Peyer's patch (tissue), 4 donors: ENCODE measurements at regions not wholly inside any gene's neighbourhood (a gene's known extent, or its start where the extent isn't known, plus 50 kb on each side); places are given as distances from the start of the nearest gene placed in this dataset.

Experiments used
- DNase-seq, 3 donors: peaks; one replicate each; pipeline ENCODE4 v3.0.0-alpha.2; 2017 to 2019
- H3K27ac ChIP-seq, 4 donors: fragments of 200-600 bp; sonication (generic); one replicate each; pipeline ENCODE4 v1.5.1; 2016 to 2019
- H3K27me3 ChIP-seq, 2 donors: fragments of 200-600 bp; sonication (generic); one replicate each; pipeline ENCODE4 v1.5.1; 2019
- H3K36me3 ChIP-seq, 3 donors: fragments of 200-600 bp; sonication (generic); one replicate each; pipeline ENCODE4 v1.5.1; 2016 to 2019
- H3K4me1 ChIP-seq, 4 donors: fragments of 200-600 bp; sonication (generic); one replicate each; pipeline ENCODE4 v1.5.1; 2016 to 2019
- H3K4me3 ChIP-seq, 4 donors: fragments of 200-600 bp; sonication (generic); 1 replicate in 3 of 4; 2 replicates in 1 of 4; pipeline ENCODE4 v1.5.1; 2016 to 2019; ENCODE audit warnings: mild to moderate bottlenecking in 1 of 4
- H3K9me3 ChIP-seq, 4 donors: fragments of 200-600 bp; sonication (generic); one replicate each; pipeline ENCODE4 v1.5.1; 2016 to 2019; ENCODE audit warnings: mild to moderate bottlenecking in 1 of 4
- CTCF ChIP-seq, 6 experiments: fragments of 450-650 bp in 4 of 6; fragments of 200-600 bp in 2 of 6; sonication (generic) in 1 of 6; IDR thresholded peaks; one replicate each; pipeline ENCODE4 v1.5.1; 2017 to 2019; ENCODE audit warnings: antibody characterized with exemption in 6 of 6, mild to moderate bottlenecking in 3 of 6, moderate library complexity in 1 of 6
- POLR2A ChIP-seq, 2 donors: fragments of 450-650 bp; IDR thresholded peaks; one replicate each; pipeline ENCODE4 v1.5.1; 2017; ENCODE audit warnings: antibody characterized with exemption in 2 of 2, mild to moderate bottlenecking in 2 of 2, moderate library complexity in 2 of 2

GRCh38 chr3:174488527-174488926, 370.6 kb upstream of the NAALADL2 start:
- TF ChIP-seq POLR2A (IDR thresholded peaks at IDR 0.05), result no peak
- no peak for TF ChIP-seq CTCF (IDR thresholded peaks at IDR 0.05)
- DNase-seq, result no peak

GRCh38 chr3:174495311-174495710, 363.8 kb upstream of the NAALADL2 start:
- no peaks in the 10 kb centered on the region for H3K27me3 ChIP-seq
- no peaks in the 10 kb centered on the region for H3K36me3 ChIP-seq
- no peak overlapping the region for H3K4me3 ChIP-seq
- DNase-seq, result no peak
- TF ChIP-seq CTCF (IDR thresholded peaks at IDR 0.05) (no peak), POLR2A (IDR thresholded peaks at IDR 0.05) (no peak)
- no peaks in the 10 kb centered on the region for H3K4me1 ChIP-seq
- no peak overlapping the region for H3K27ac ChIP-seq
- H3K9me3 ChIP-seq, result no peaks in the 10 kb centered on the region

More at GRCh38 chr3:174488527-174488926, 370.6 kb upstream of the NAALADL2 start:
- H3K27me3 ChIP-seq, result no peaks in the 10 kb centered on the region
- no peaks in the 10 kb centered on the region for H3K9me3 ChIP-seq
- no peaks in the 10 kb centered on the region for H3K36me3 ChIP-seq
- H3K27ac ChIP-seq, result no peak overlapping the region
- no peaks in the 10 kb centered on the region for H3K4me1 ChIP-seq
- no peak overlapping the region for H3K4me3 ChIP-seq

DNA sequence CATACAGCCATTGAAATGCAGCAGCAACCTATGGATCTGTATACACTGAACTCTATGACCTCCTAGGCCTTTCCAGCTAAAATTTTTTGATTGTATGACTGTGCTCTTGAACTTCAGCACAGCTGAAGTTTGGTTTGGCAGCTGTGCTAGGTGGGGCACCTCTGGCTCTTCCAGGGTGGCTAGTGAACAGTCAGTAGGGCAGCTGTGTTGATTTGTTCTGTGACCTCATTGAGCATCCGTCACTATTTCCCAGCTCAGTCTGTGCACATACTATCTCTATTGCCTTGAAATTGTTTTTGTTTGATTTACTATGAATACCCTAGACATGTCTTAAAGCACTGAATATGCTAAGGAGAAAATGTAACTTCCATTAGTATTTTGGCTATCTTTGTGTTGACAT, 363.2 kb upstream of the NAALADL2 start:
- H3K36me3 ChIP-seq, result no peaks in the 10 kb centered on the region
- TF ChIP-seq POLR2A (IDR thresholded peaks at IDR 0.05) (no peak), CTCF (IDR thresholded peaks at IDR 0.05) (no peak)
- H3K4me1 ChIP-seq, result no peaks in the 10 kb centered on the region
- no peaks in the 10 kb centered on the region for H3K27me3 ChIP-seq
- no peak for DNase-seq
- no peak overlapping the region for H3K27ac ChIP-seq
- no peaks in the 10 kb centered on the region for H3K9me3 ChIP-seq
- no peak overlapping the region for H3K4me3 ChIP-seq

DNA sequence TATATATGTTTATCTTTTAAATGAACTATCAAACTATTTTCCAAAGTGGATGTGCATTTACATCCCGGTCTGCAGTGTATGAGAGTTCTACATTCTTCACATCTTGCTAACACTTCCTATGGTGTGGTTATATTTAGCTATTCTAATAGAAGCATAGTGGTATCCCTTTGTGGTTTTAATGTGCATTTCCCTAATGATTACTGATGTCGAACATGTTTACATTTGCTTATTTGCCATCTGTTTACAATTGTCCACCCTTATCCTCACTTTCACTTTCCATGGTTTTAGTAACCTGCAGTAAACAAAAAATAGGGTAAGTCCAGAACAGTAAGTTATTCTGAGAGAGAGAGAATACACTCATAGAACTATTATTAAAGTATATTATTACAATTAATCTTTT, 360.5 kb upstream of the NAALADL2 start:
- DNase-seq, result no peak
- no peaks in the 10 kb centered on the region for H3K9me3 ChIP-seq
- no peak overlapping the region for H3K27ac ChIP-seq
- no peaks in the 10 kb centered on the region for H3K27me3 ChIP-seq
- H3K4me3 ChIP-seq, result no peak overlapping the region
- H3K4me1 ChIP-seq, result no peaks in the 10 kb centered on the region
- no peaks in the 10 kb centered on the region for H3K36me3 ChIP-seq
- TF ChIP-seq CTCF (IDR thresholded peaks at IDR 0.05) (no peak), POLR2A (IDR thresholded peaks at IDR 0.05) (no peak)

DNA sequence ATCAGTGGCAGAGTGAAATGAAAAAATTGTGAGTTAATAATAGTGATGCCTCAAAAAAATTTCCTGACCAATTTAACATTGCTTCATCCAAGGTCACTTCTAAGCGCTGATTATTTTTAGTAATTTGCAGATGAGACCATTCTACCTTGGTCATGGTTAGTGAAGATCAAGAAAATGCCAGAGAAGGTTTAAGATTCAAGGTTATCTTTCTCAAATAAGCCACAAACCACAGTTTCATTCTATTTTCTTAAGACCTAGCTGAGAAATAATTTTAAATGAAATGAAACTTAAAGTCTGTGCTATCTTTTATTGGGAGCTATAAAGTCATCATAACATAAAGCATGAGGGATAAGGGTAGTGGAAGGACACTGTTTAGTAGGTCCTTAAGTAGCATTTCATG, 353.9 kb upstream of the NAALADL2 start:
- H3K9me3 ChIP-seq, result no peaks in the 10 kb centered on the region
- no peak for DNase-seq
- TF ChIP-seq POLR2A (IDR thresholded peaks at IDR 0.05) (no peak), CTCF (IDR thresholded peaks at IDR 0.05) (no peak)
- no peaks in the 10 kb centered on the region for H3K27me3 ChIP-seq
- no peaks in the 10 kb centered on the region for H3K4me1 ChIP-seq
- H3K27ac ChIP-seq, result no peak overlapping the region
- H3K4me3 ChIP-seq, result no peak overlapping the region
- no peaks in the 10 kb centered on the region for H3K36me3 ChIP-seq

- TF ChIP-seq CTCF (IDR thresholded peaks at IDR 0.05), result no peak
- TF ChIP-seq POLR2A (IDR thresholded peaks at IDR 0.05), result no peak
- DNase-seq, result no peak
- no peaks in the 10 kb centered on the region for H3K27me3 ChIP-seq
- H3K36me3 ChIP-seq, result no peaks in the 10 kb centered on the region
- no peaks in the 10 kb centered on the region for H3K9me3 ChIP-seq
- H3K4me3 ChIP-seq, result no peak overlapping the region
- no peak overlapping the region for H3K27ac ChIP-seq
- no peaks in the 10 kb centered on the region for H3K4me1 ChIP-seq
These were observed 334.9 kb upstream of the NAALADL2 start for GRCh38 chr3:174524203-174524602.
